Ovary (tissue), 7 donors: ENCODE measurements at regions not wholly inside any gene's neighbourhood (a gene's known extent, or its start where the extent isn't known, plus 50 kb on each side); places are given as distances from the start of the nearest gene placed in this dataset.

Experiments
- DNase-seq, 5 donors: peaks; one replicate each; pipeline ENCODE4 v3.0.0-alpha.2; 2019 to 2020
- H3K27ac ChIP-seq, 2 donors: fragments of 200-600 bp; one replicate each; pipeline versions ENCODE4 v1.5.1 to v1.8.0; 2019 to 2022
- H3K27me3 ChIP-seq: fragments of 200-600 bp; one replicate; pipeline ENCODE4 v1.8.0; 2022
- H3K36me3 ChIP-seq: fragments of 200-600 bp; sonication (generic); one replicate; pipeline ENCODE4 v1.5.1; 2019
- H3K4me1 ChIP-seq: one replicate; pipeline ENCODE4 v1.8.1; 2013; ENCODE audit warnings: mild to moderate bottlenecking, moderate library complexity; ENCODE audit not compliant: insufficient read depth
- H3K4me3 ChIP-seq: fragments of 200-600 bp; sonication (generic); one replicate; pipeline ENCODE4 v1.5.1; 2017
- H3K9me3 ChIP-seq, 2 donors: fragments of 200-600 bp in 1 of 2; sonication (generic) in 1 of 2; one replicate each; pipeline versions ENCODE4 v1.5.1 to v1.8.1; 2013 to 2019; ENCODE audit warnings: mild to moderate bottlenecking in 1 of 2, moderate library complexity in 1 of 2
- CTCF ChIP-seq, 3 donors: fragments of 450-650 bp in 2 of 3; fragments of 200-600 bp in 1 of 3; IDR thresholded peaks; one replicate each; pipeline versions ENCODE4 v1.5.1 to v1.8.0; 2016 to 2022; ENCODE audit warnings: antibody characterized with exemption in 3 of 3, mild to moderate bottlenecking in 1 of 3
- EP300 ChIP-seq: sonication (generic); formaldehyde crosslinking; IDR thresholded peaks from one replicate; pipeline ENCODE4 v1.6.1; 2017; ENCODE audit warnings: antibody characterized with exemption
- POLR2A ChIP-seq: fragments of 450-650 bp; IDR thresholded peaks from one replicate; pipeline ENCODE4 v1.6.1; 2017; ENCODE audit warnings: antibody characterized with exemption, mild to moderate bottlenecking, moderate library complexity
- WGBS, 3 donors: extraction: QIAGEN DNeasy Blood & Tissue Kit in 1 of 3; methylation state at CpG; one replicate each; pipeline versions ENCODE4 v1.1.5 to v1.1.7; 2013 to 2017; 5-methylcytosine and 5-hydroxymethylcytosine counted together
- intact Hi-C, 4 donors: fragments of 100-400 bp; cut with DNase I; formaldehyde crosslinking; loops; one replicate each; pipeline versions ENCODE4 v1.11.0 to v1.15.1; 2022 to 2023
- donor health status: DM: no; HTN: no; CAD: no; lungs with moderate emphysema.
- donor health status: DM: no; HTN: no; CAD: no.
- donor health status: Bipolar disorder and iron deficiency.
- donor health status: DM: no; HTN: no; CAD: no.
- donor health status: DM: yes; HTN: yes; CAD: no.

GRCh38 chrX:33416273-33416805 is 205.0 kb upstream of the DMD start:
- 65 to 78% (median 74%) methylated on average over 3 of the region's 3 CpGs for WGBS, 3 donors
- Histone ChIP-seq H3K27ac (no peak overlapping the region), H3K36me3 (no peaks in the 10 kb centered on the region), H3K9me3 (no peaks in the 10 kb centered on the region), H3K4me1 (no peaks in the 10 kb centered on the region), H3K27me3 (no peaks in the 10 kb centered on the region), H3K4me3 (no peak overlapping the region)
- intact Hi-C loops, result no loop called here
- TF ChIP-seq CTCF (IDR thresholded peaks at IDR 0.05) (no peak), POLR2A (no peak), EP300 (no peak)
- DNase-seq, result no peak

GRCh38 chrX:33415459-33415858 is 204.1 kb upstream of the DMD start:
- 61 to 70% (median 62%) methylated on average over 6 of the region's 6 CpGs for WGBS, 3 donors
- Histone ChIP-seq H3K27me3 (no peaks in the 10 kb centered on the region), H3K36me3 (no peaks in the 10 kb centered on the region), H3K9me3 (no peaks in the 10 kb centered on the region), H3K27ac (no peak overlapping the region), H3K4me1 (no peaks in the 10 kb centered on the region), H3K4me3 (no peak overlapping the region)
- intact Hi-C loops, result no loop called here
- DNase-seq, result no peak
- no peak for TF ChIP-seq POLR2A
- no peak for TF ChIP-seq EP300
- TF ChIP-seq CTCF (IDR thresholded peaks at IDR 0.05), result no peak

- Histone ChIP-seq H3K4me3 (no peak overlapping the region), H3K9me3 (no peaks in the 10 kb centered on the region), H3K27me3 (no peaks in the 10 kb centered on the region), H3K36me3 (no peaks in the 10 kb centered on the region), H3K27ac (no peak overlapping the region), H3K4me1 (no peaks in the 10 kb centered on the region)
- 57 to 62% (median 58%) methylated on average over 2 of the region's 2 CpGs for WGBS, 3 donors
- no peak for DNase-seq
- TF ChIP-seq EP300 (no peak), CTCF (IDR thresholded peaks at IDR 0.05) (no peak), POLR2A (no peak)
- intact Hi-C loops, result no loop called here
Measured at GRCh38 chrX:33385546-33385945, 174.2 kb upstream of the DMD start.

GRCh38 chrX:33379839-33380238 is 168.5 kb upstream of the DMD start:
- intact Hi-C loops, result no loop called here
- no peaks in the 10 kb centered on the region for H3K27me3 ChIP-seq
- DNase-seq, result no peak
- no peaks in the 10 kb centered on the region for H3K4me1 ChIP-seq
- H3K27ac ChIP-seq, result no peak overlapping the region
- TF ChIP-seq CTCF (IDR thresholded peaks at IDR 0.05) (no peak), POLR2A (no peak), EP300 (no peak)
- no peaks in the 10 kb centered on the region for H3K36me3 ChIP-seq
- no peak overlapping the region for H3K4me3 ChIP-seq
- no peaks in the 10 kb centered on the region for H3K9me3 ChIP-seq
- whole genome bisulfite sequencing, 3 donors, result 60 to 71% (median 64%) methylated on average over 4 of the region's 4 CpGs

GRCh38 chrX:33357606-33358005 is 146.3 kb upstream of the DMD start:
- 54 to 77% (median 66%) methylated on average over 3 of the region's 3 CpGs for WGBS, 3 donors
- DNase-seq, result no peak
- Histone ChIP-seq H3K9me3 (no peaks in the 10 kb centered on the region), H3K36me3 (no peaks in the 10 kb centered on the region), H3K4me1 (no peaks in the 10 kb centered on the region), H3K27ac (no peak overlapping the region), H3K4me3 (no peak overlapping the region), H3K27me3 (no peaks in the 10 kb centered on the region)
- no peak for TF ChIP-seq EP300
- TF ChIP-seq CTCF (IDR thresholded peaks at IDR 0.05), result no peak
- TF ChIP-seq POLR2A, result no peak
- intact Hi-C loops, result no loop called here
